Central memory CD8-positive, alpha-beta T cell (primary cell): ENCODE measurements at regions not wholly inside any gene's neighbourhood (a gene's known extent, or its start where the extent isn't known, plus 50 kb on each side); places are given as distances from the start of the nearest gene placed in this dataset.
"Not testable (repeated sequence)": the region's sequence is repeated elsewhere in the genome, so short reads cannot be mapped to it uniquely, and the experiment has no call there.

ENCODE experiments used
- ATAC-seq: fragments of 150-1000 bp; cut with Tn5 transposase; replicated peaks from 2 replicates; pipeline ENCODE4 v1.10.0; 2022; ENCODE audit warnings: mild to moderate bottlenecking, moderate FRiP score, moderate number of reproducible peaks; ENCODE audit not compliant: poor library complexity, severe bottlenecking; ENCODE audit errors: extremely low read depth
- DNase-seq, 2 donors: peaks; one replicate each; pipeline ENCODE4 v3.0.0; 2021; ENCODE audit warnings: low spot score in 2 of 2
- H3K27ac Mint-ChIP-seq: one replicate; pipeline ENCODE4 v1.8.0; 2022; ENCODE audit warnings: low read depth, mild to moderate bottlenecking, moderate library complexity, mixed read lengths
- H3K27me3 Mint-ChIP-seq: one replicate; pipeline ENCODE4 v1.8.0; 2022; ENCODE audit warnings: mixed read lengths
- H3K36me3 Mint-ChIP-seq: one replicate; pipeline ENCODE4 v1.8.0; 2022; ENCODE audit warnings: mild to moderate bottlenecking, moderate library complexity, mixed read lengths; ENCODE audit not compliant: insufficient read depth
- H3K4me1 Mint-ChIP-seq: one replicate; pipeline ENCODE4 v1.8.0; 2022; ENCODE audit warnings: mixed read lengths
- H3K4me3 Mint-ChIP-seq: one replicate; pipeline ENCODE4 v1.8.0; 2022; ENCODE audit warnings: mild to moderate bottlenecking, moderate library complexity, mixed read lengths
- H3K9me3 Mint-ChIP-seq: one replicate; pipeline ENCODE4 v1.8.0; 2022; ENCODE audit warnings: mixed read lengths

- Mint-ChIP-seq H3K9me3 (peaks cover 5% of the 10 kb centered on the region), H3K36me3 (no peaks in the 10 kb centered on the region), H3K27me3 (no peaks in the 10 kb centered on the region), H3K4me3 (no peak overlapping the region), H3K27ac (no peak overlapping the region), H3K4me1 (no peaks in the 10 kb centered on the region)
- ATAC-seq (no peak), DNase-seq (no peak)
Measured at GRCh38 chr1:102151242-102151641, 154.5 kb upstream of the OLFM3 start.

DNA sequence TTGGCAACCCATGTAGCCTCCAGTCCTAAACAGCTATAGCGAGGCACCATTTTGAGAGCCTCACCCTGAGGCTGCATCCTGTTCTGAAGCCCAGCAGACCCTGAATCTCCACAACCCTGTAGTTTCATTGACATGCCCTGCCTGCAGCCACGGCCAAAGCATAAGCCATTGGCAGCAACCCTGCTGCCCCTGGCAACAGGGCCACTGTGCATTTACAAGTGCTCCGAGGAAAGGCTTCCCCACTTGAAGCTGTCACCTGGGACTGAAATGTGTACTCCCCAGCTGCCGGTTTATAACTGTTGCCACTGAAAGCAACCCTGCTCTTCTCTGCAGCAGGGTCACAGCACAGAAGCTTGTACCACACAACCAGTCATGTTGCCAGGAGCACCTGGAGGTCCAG lies 124.2 kb upstream of the OLFM3 start:
- peaks cover 4% of the 10 kb centered on the region for H3K9me3 Mint-ChIP-seq
- H3K27me3 Mint-ChIP-seq: no peaks in the 10 kb centered on the region
- ATAC-seq (no peak), DNase-seq (no peak)
- no peaks in the 10 kb centered on the region for H3K36me3 Mint-ChIP-seq
- H3K4me1 Mint-ChIP-seq: no peaks in the 10 kb centered on the region
- H3K4me3 Mint-ChIP-seq: no peak overlapping the region
- H3K27ac Mint-ChIP-seq: no peak overlapping the region

DNA sequence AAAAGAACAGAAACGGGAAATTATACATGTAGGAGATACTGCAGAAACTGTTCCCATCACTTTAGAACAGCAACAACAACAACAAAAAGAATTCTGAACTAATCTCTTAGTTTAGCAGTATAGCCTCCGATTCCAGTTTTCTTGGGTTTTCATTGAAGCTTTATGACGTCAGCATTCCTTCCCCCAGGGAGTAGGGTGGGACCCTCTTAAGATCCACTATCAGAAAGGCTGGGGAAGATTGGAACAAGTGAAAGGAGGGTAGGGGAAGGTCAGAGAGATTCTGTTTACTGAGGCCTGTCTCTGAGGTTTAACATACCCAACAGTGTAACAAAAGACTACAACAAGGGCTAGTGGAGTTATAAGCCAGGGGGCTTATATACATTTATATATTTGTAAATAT lies 121.4 kb upstream of the OLFM3 start:
- no peak for ATAC-seq
- no peak for DNase-seq
- H3K27ac Mint-ChIP-seq: no peak overlapping the region
- no peaks in the 10 kb centered on the region for H3K36me3 Mint-ChIP-seq
- H3K27me3 Mint-ChIP-seq: no peaks in the 10 kb centered on the region
- H3K9me3 Mint-ChIP-seq: peaks cover 4% of the 10 kb centered on the region
- H3K4me1 Mint-ChIP-seq: no peaks in the 10 kb centered on the region
- H3K4me3 Mint-ChIP-seq: no peak overlapping the region

GRCh38 chr1:102110586-102110985 lies 113.9 kb upstream of the OLFM3 start:
- Mint-ChIP-seq H3K27ac (no peak overlapping the region), H3K4me3 (no peak overlapping the region), H3K4me1 (no peaks in the 10 kb centered on the region), H3K27me3 (no peaks in the 10 kb centered on the region), H3K36me3 (no peaks in the 10 kb centered on the region), H3K9me3 (peaks cover 7% of the 10 kb centered on the region)
- ATAC-seq (no peak), DNase-seq (no peak)

GRCh38 chr1:102109493-102109892 lies 112.8 kb upstream of the OLFM3 start:
- H3K9me3 Mint-ChIP-seq, H3K4me3 Mint-ChIP-seq, H3K27ac Mint-ChIP-seq, H3K36me3 Mint-ChIP-seq, H3K4me1 Mint-ChIP-seq, ATAC-seq, H3K27me3 Mint-ChIP-seq, DNase-seq: not testable (repeated sequence)

DNA sequence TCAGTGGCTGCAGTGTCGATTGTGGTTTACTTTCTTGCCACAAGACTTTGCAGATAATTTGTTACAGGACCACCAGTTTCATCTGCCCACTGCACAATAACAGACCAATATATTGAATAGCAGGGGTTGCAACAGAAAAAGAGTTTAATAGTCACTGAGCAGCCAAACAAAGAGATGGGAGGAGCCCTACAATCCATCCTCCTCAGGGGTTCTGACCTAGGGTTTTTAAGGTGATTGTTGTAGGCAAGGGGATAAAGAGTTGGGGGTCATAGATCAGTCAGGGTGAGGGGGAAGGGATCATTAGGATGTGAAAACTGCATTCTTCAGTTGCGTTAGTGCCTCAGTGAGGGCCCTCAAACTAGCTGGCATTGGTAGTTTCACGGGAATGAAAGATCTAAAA lies 110.7 kb upstream of the OLFM3 start:
- Mint-ChIP-seq H3K27ac (no peak overlapping the region), H3K4me1 (no peaks in the 10 kb centered on the region), H3K4me3 (no peak overlapping the region), H3K9me3 (peaks cover 7% of the 10 kb centered on the region), H3K27me3 (no peaks in the 10 kb centered on the region), H3K36me3 (no peaks in the 10 kb centered on the region)
- ATAC-seq (no peak), DNase-seq (no peak)

DNA sequence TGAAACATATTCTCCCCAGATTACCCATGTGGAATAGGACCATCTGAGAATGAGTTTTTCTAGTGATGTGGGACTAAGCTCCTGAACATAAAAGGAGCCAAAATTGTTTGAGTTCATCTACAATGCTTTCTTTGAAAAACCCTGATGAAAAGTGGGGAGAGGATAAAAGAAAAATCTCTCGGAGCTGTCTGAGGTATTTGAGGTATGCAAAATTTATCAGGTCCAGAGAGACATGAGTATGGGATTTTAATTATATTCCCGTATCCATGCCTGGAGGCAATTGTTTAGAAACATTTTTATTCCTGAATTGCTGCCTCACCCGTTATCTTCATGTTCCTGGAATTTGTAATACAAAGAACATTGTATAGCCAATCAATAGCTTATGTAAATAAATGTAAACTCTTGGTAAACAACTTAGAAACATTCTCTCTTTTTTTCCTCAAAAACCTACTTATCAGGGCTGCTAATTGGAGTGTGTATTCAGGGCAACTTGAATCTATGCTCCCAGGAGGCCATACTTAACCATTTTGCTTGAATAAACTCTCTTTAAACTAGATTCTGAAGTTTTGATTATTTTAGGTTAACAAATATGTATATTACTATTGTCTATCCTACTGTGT lies 109.3 kb upstream of the OLFM3 start:
- no peaks in the 10 kb centered on the region for H3K4me1 Mint-ChIP-seq
- no peak overlapping the region for H3K4me3 Mint-ChIP-seq
- no peaks in the 10 kb centered on the region for H3K36me3 Mint-ChIP-seq
- H3K27ac Mint-ChIP-seq: no peak overlapping the region
- DNase-seq (no peak), ATAC-seq (no peak)
- H3K27me3 Mint-ChIP-seq: no peaks in the 10 kb centered on the region
- peaks cover 3% of the 10 kb centered on the region for H3K9me3 Mint-ChIP-seq

DNA sequence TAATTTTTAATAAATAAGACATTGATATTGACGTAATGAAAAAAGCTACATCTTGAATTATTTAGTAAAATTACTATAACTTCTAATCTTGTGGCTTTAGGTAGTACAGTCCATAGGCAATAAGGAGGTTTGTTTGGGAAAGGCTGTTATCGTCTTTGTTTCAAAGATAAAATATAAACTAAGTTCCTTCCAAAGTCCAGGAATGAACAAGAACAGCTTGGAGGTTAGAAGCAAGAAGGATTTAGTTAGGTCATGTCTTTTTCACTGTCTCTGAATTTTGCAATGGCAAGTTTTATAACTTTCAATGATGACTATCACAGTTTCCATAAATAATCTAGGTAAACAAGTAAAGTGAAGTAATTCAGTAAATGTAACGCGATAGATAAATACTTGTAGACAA lies 106.9 kb upstream of the OLFM3 start:
- Mint-ChIP-seq H3K4me1 (no peaks in the 10 kb centered on the region), H3K4me3 (no peak overlapping the region), H3K9me3 (no peaks in the 10 kb centered on the region), H3K27ac (no peak overlapping the region), H3K36me3 (no peaks in the 10 kb centered on the region), H3K27me3 (no peaks in the 10 kb centered on the region)
- DNase-seq: no peak
- ATAC-seq: no peak

- no peaks in the 10 kb centered on the region for H3K9me3 Mint-ChIP-seq
- H3K27me3 Mint-ChIP-seq: no peaks in the 10 kb centered on the region
- H3K36me3 Mint-ChIP-seq: no peaks in the 10 kb centered on the region
- no peak overlapping the region for H3K27ac Mint-ChIP-seq
- no peak overlapping the region for H3K4me3 Mint-ChIP-seq
- no peak for DNase-seq
- no peaks in the 10 kb centered on the region for H3K4me1 Mint-ChIP-seq
- ATAC-seq: no peak
Measured at GRCh38 chr1:102102276-102102780, 105.6 kb upstream of the OLFM3 start.

DNA sequence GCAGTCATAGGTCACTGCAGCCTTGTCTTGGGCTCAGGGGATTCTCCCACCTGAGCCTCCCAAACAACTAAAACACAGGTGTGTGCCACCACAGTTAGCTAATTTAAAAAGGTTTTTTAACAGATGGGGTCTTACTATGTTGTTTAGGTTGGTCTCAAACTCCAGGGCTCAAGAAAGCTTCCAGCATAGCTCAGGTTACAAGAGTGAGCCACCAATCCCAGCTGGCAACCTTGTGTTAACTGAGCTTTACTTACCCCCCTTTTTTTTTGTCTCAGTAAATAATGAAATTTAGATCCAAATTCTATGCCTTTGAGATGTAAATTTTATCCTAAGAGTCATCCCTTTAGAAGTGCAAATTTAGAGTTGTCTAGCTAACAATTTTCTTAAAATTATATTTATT lies 103.9 kb upstream of the OLFM3 start:
- no peak for DNase-seq
- H3K4me3 Mint-ChIP-seq: no peak overlapping the region
- peaks cover 1% of the 10 kb centered on the region for H3K9me3 Mint-ChIP-seq
- ATAC-seq: no peak
- H3K27me3 Mint-ChIP-seq: no peaks in the 10 kb centered on the region
- no peaks in the 10 kb centered on the region for H3K4me1 Mint-ChIP-seq
- H3K36me3 Mint-ChIP-seq: no peaks in the 10 kb centered on the region
- H3K27ac Mint-ChIP-seq: no peak overlapping the region

DNA sequence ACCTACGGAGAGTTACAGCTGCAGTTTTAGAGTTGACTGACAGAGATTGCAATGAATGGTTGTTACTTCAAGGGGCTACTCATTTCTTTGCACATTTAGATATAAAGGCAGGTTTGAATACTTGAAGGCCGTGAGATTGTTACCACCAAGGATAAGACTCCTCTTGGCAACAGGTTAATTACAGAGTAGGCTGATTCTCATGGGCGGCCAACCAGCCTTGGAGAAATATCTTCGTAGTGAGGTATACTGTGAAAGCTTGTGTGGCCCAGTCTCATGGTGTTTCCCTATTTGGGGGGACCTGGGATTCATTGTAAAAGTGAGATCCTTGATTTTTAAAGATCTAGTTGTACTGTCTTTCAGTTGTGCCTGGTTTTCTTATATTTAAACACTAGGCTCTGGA lies 103.2 kb upstream of the OLFM3 start:
- Mint-ChIP-seq H3K4me1 (no peaks in the 10 kb centered on the region), H3K4me3 (no peak overlapping the region), H3K36me3 (no peaks in the 10 kb centered on the region), H3K27ac (no peak overlapping the region), H3K27me3 (no peaks in the 10 kb centered on the region), H3K9me3 (peaks cover 6% of the 10 kb centered on the region)
- DNase-seq: no peak
- ATAC-seq: no peak

DNA sequence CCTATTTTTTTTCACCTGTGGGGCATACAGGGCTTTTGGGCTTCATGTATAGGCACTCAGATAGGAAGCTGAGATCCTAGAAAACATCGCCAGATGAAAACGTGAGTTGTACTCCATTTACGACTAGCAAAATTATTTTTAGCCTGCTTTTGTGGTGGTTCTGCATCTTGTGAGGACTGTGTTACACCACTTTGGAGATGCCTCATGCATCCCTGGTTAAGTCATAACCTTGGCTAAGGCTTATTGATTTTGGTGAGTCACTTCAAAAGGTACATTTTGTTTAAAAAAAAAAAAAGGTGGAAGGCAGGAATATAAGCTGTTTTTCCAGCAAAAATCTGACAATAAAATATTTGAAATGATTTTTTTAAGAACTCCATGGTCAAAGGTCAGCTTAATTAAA lies 101.8 kb upstream of the OLFM3 start:
- no peak for ATAC-seq

GRCh38 chr1:102098081-102098480 lies 101.4 kb upstream of the OLFM3 start:
- ATAC-seq (no peak), DNase-seq (no peak)
- no peak overlapping the region for H3K27ac Mint-ChIP-seq
- H3K4me1 Mint-ChIP-seq: no peaks in the 10 kb centered on the region
- H3K4me3 Mint-ChIP-seq: no peak overlapping the region
- no peaks in the 10 kb centered on the region for H3K36me3 Mint-ChIP-seq
- H3K9me3 Mint-ChIP-seq: peaks cover 6% of the 10 kb centered on the region
- no peaks in the 10 kb centered on the region for H3K27me3 Mint-ChIP-seq

More for the DNA sequence above, 101.8 kb upstream of the OLFM3 start:
- H3K4me3 Mint-ChIP-seq: no peak overlapping the region
- H3K27me3 Mint-ChIP-seq: no peaks in the 10 kb centered on the region
- peaks cover 6% of the 10 kb centered on the region for H3K9me3 Mint-ChIP-seq
- H3K4me1 Mint-ChIP-seq: no peaks in the 10 kb centered on the region
- H3K36me3 Mint-ChIP-seq: no peaks in the 10 kb centered on the region
- DNase-seq: no peak
- no peak overlapping the region for H3K27ac Mint-ChIP-seq
